SKM-1 treated with dmso at 0.1 percent for 144 hours (cell line): ENCODE measurements at regions not wholly inside any gene's neighbourhood (a gene's known extent, or its start where the extent isn't known, plus 50 kb on each side); places are given as distances from the start of the nearest gene placed in this dataset.
A peak's percentile ranks its signal among the peaks of the same experiment; 100 is the strongest.
"Not testable (repeated sequence)": the region's sequence is repeated elsewhere in the genome, so short reads cannot be mapped to it uniquely, and the experiment has no call there.

Source experiments
- DNase-seq: peaks from one replicate; lab custom pipeline; 2025; ENCODE audit not compliant: unreplicated experiment; lab: John Stamatoyannopoulos, UW

DNA sequence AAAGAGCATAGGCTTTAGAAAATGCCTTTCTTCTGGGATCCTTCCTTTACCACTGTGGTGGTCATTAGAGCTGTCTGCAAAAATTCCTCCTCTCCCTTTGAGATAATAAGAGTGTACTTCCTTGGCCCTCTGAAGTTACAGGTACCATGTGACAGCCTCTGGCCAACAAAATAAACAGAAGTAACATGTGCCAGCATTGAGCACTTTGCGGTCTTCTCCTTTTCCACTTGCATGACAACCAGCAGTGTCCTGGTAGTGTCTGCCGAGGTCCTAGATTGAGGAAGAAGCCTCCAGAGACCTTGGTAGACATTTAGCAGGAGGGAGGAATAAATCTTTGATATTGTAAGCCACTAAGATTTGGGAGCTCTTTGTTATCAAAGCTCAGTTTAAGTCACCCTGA, 87.5 kb upstream of the ARID1B start:
- peak; percentile 67 for DNase-seq

DNA sequence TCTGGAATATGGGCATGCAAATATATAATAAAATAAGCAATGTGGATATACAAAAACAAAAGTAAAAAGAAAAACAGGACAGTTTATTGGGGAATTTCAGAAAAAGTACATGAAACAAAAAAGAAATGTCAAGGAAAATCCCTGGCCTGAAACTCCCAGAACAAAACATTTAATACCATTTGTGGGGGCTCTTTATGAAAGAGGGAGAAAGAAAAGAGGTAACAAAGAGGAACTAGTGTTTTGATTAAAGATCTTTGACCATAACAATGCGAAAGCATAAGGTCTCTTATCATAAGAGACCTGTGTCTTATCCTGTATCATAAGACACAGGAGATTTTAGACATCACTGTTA, 88.6 kb upstream of the ARID1B start:
- DNase-seq, result no peak

GRCh38 chr6:156687789-156688619, 89.2 kb upstream of the ARID1B start:
- DNase-seq, result no peak

GRCh38 chr6:156686995-156687788, 90.0 kb upstream of the ARID1B start:
- DNase-seq, result peak; percentile 82

GRCh38 chr6:156686301-156686994, 90.7 kb upstream of the ARID1B start:
- DNase-seq, result peak; percentile 45

DNA sequence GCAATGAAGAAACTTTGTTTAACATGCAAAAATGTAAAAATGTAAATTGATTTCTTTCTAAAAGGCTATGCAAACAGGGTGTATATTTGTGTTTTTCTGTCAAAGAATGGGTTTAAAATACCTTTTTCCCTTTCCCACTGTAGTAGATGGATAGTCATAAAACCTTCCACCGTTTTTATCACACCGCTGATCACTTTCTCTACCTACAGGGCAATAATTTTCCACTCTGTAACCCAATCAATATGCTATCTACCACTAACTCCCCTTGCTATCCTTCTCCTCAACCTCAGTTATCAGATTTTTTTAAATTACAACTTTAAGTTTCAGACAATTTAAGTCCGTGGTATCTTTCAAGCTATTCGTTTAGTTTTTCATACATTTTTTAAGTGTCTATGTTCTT, 91.4 kb upstream of the ARID1B start:
- DNase-seq, result no peak

DNA sequence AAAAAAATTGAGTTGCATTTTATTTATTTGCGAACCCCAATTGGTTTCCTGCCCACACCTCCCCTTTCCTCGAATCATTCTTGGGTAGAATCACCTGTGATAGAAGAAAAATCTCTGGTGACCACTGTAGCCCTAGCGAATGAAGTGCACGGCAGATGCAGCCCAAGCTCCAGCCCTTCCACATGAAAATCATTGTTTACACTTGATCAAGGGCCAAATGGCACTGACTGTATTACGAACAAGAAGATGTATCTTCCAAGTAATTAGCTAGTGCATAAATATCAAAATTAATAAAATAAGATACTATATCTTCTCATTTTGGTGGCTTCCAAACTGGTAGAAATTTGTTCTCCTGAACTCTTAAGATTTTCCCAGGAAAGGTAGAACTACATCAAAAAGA, 93.4 kb upstream of the ARID1B start:
- no peak for DNase-seq

- no peak for DNase-seq
These were observed 100.5 kb upstream of the ARID1B start for GRCh38 chr6:156676721-156677120.

- no peak for DNase-seq
These were observed 103.0 kb upstream of the ARID1B start for GRCh38 chr6:156674197-156674596.

DNA sequence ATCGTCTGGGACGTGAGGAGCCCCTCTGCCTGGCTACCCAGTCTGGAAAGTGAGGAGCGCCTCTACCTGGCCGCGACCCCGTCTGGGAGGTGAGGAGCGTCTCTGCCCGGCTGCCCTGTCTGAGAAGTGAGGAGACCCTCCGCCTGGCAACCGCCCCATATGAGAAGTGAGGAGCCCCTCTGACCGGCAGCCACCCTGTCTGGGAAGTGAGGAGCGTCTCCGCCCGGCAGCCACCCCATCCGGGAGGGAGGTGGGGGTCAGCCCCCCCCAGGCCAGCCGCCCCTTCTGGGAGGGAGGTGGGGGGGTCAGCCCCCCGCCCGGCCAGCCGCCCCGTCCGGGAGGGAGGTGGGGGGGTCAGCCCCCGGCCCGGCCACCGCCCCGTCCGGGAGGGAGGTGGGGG, 107.1 kb upstream of the ARID1B start:
- DNase-seq, result not testable (repeated sequence)

DNA sequence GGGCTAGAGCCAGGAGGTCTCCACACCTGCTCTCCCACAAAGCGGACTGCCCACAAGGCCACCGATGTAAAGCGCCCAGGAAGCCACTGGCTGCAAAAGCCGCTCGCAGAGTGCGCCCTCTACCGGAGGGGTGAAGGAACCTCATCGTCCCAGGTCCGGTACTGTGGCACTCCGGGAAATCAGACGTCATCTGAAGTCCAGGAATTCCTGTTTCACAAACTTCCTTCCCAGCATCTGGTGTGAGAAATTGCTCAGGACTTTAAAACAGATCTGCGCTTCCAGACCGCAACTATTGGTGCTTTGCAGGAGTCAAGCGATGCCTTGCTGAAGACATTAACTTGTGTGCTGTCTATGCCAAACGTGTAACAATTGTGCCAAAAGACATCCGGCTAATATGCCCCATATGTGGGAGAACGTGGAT, 115.1 kb upstream of the ARID1B start:
- DNase-seq, result no peak

DNA sequence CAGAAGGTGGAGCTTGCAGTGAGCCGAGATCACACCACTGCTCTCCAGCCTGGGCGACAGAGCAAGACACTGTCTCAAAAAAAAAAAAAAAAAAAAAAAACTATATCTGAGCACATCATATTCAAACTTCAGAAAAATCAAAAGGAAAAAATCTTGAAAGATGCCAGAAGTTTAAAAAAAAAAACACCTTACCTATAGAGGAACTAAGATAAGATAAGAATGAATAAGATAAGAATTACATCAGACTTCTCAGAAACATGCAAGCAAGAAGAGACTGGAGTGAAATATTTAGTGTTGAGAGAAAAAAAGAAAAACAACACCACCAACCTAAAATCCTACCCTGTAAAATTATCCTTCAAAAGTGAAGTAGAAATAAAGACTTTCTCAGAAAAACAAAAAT, 116.8 kb upstream of the ARID1B start:
- no peak for DNase-seq

GRCh38 chr6:156659822-156660198, 117.4 kb upstream of the ARID1B start:
- no peak for DNase-seq

GRCh38 chr6:156658966-156659821, 118.0 kb upstream of the ARID1B start:
- DNase-seq, result no peak

GRCh38 chr6:156658186-156658965, 118.8 kb upstream of the ARID1B start:
- no peak for DNase-seq

DNA sequence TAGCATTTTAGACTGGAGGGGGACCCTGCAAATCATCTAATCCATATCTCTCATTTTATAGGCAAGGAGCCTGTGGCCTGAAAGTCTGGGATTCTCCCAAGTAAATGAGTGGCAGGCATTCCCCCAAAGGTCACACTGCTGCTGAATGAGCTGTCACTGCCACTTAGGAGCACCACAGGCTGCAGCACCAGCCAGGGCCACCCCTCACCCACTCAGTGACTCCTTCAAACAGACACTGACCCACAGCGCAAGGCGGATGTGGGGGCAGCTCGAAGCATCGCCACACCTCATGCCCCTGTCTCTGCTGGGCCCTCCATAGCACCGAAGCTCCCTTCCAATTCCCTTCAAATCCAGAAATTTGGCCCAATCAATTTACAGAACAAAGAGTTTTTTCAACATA, 119.9 kb upstream of the ARID1B start:
- no peak for DNase-seq

DNA sequence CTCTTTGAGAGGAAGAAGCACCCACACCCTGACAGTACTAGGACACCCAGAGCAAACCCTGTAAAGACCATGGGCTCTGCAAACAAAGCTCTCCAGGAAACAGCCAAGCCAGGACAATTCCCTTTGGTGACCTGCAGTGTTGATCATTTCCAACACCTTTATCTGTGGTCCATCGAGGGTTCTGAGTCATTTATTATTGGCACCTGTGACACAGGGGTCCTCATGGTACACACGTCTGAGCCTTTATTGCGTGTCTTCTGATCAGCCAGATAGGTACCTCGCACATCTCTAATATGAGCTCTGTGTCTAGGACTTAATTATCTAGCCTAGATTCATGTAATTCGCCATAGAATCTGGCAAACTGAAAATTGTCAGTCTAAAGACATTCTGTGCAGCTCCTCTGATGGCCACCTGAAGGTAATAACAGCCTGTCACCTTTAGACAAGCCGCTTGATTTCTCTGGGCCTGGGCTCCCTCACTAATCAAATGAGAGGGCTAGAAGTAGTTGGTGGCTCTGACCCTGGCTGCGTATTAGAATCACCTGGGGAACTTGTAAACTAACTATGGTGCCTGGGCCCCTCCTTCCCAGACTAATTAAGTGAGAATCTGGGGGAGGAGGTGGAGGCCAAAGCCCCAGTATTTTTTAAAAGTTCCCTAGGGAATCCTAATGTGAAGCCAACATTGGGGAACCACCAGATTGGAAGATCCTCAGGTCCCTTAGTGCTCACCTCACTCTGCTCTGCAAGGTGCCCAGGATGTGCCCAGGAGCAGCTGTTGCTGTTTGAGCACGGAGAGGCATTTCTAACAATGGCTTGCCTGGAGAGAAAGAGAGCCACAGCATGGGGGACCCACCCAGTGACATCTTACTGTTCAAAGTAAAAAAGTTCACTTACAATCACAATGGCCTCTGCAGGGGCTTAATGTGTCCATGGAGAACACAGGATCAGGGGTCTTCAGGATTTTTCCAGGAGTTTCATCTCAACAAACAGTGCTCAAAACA, 122.0 kb upstream of the ARID1B start:
- no peak for DNase-seq

DNA sequence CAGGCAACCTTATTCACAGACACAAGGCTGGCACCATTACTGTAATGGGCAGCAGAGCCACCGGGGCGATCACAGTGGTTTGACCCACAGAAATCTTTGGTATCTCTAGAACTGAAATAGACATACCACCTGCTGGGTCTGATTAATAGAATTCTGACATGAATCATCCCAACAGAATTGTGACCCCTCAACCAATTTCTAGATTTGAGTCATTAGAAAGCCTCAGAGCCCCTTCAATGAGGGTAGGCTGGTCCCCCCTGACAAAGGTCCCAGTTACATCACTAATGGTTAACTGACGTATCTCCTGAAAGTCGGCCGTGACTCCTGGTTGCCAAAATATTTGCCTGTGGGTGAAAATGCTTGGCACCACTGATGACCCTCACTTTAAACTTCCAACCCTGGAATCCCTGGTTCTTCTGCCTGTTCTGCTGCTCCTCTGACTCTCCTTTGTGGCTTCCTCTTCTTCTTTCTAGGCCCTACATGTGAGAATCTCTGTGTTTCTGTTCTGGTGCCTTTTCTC, 124.9 kb upstream of the ARID1B start:
- DNase-seq, result no peak

- no peak for DNase-seq
These were observed 125.7 kb upstream of the ARID1B start for GRCh38 chr6:156651486-156651885.
